ENCODE measurements at regions not wholly inside any gene's neighbourhood (a gene's known extent, or its start where the extent isn't known, plus 50 kb on each side); places are given as distances from the start of the nearest gene placed in this dataset.

- TF ChIP-seq BCL3 (CRISPR knock-in tag; IDR thresholded peaks at IDR 0.05) (no peak), RFX5 (IDR thresholded peaks at IDR 0.05; ENCODE audit: low read depth, low read length) (peak; percentile 98)
These were observed 87.8 kb downstream of the RAP2A start (continued) for GRCh38 chr13:97521726-97522125.

- Histone ChIP-seq H3K27ac (ENCODE audit: extremely low read length, insufficient read depth, low read length) (peak overlapping the region; percentile 64), H4K20me1 (ENCODE audit: insufficient read depth, low read length) (no peaks in the 10 kb centered on the region), H3K79me2 (ENCODE audit: insufficient read depth, low read length) (no peaks in the 10 kb centered on the region), H3K4me3 (replicated peaks in 1 of 3; ENCODE audit: insufficient read depth in 1 of 3, low read depth in 2 of 3, low read length in 3 of 3) (no peak overlapping the region), H3K36me3 (replicated peaks in 1 of 2; ENCODE audit: control insufficient read depth in 1 of 2, insufficient read depth in 2 of 2, low read length in 2 of 2) (no peaks in the 10 kb centered on the region), H3K4me1 (ENCODE audit: insufficient read depth, low read length) (peaks cover 33% of the 10 kb centered on the region), H3K27me3 (ENCODE audit: control insufficient read depth in 1 of 2, insufficient read depth in 2 of 2, low read length in 2 of 2) (no peaks in the 10 kb centered on the region), H3K4me2 (ENCODE audit: low read depth, low read length) (peak overlapping the region; percentile 54), H2AFZ (ENCODE audit: low read length) (no peak overlapping the region), H3K9ac (ENCODE audit: insufficient read depth, low read depth, low read length) (no peak overlapping the region), H3K9me3 (ENCODE audit: low read length) (no peaks in the 10 kb centered on the region)
- in situ Hi-C loops (cut with HindIII; ENCODE audit: extremely low pct_ligation_motif_present, low pct_unique_long_range_greater_than_20kb) = no loop called here
- ChIA-PET CTCF (ENCODE audit: low intra/inter-chr PET ratio, low total read pairs) (no interaction called here), POLR2A (no interaction called here)
- peak; percentile 100 for ATAC-seq
- BruUV-seq (replicated peaks) = no TSS peak
- FAIRE-seq = peak; percentile 53
- 2% methylated on average over 2 of the region's 2 CpGs for WGBS (ENCODE audit: low lambda C conversion rate)
- DNase-seq (ENCODE audit: low spot score) = peak; percentile 85
- intact Hi-C loops (cut with micrococcal nuclease; ENCODE audit: unreplicated experiment) = no loop called here
- TF ChIP-seq DMAP1 (CRISPR knock-in tag; IDR thresholded peaks at IDR 0.05) = no peak
- no peak for TF ChIP-seq TOE1 (CRISPR knock-in tag; IDR thresholded peaks at IDR 0.05)
- 0 out of 2 replicates have a peak, but pooled peaks have one; percentile 35 for TF ChIP-seq MEIS2 (CRISPR knock-in tag; IDR thresholded peaks at IDR 0.05)
- no peak for TF ChIP-seq MAFG (CRISPR knock-in tag; IDR thresholded peaks at IDR 0.05)
- no peak for TF ChIP-seq ZNF768 (CRISPR knock-in tag; IDR thresholded peaks at IDR 0.05)
- TF ChIP-seq ZFP41 (CRISPR knock-in tag; IDR thresholded peaks at IDR 0.05; ENCODE audit: borderline replicate concordance) = no peak
- TF ChIP-seq THAP11 (CRISPR knock-in tag; IDR thresholded peaks at IDR 0.05) = no peak
- TF ChIP-seq NR2F1 (CRISPR knock-in tag; IDR thresholded peaks at IDR 0.05) = 0 out of 4 replicates have a peak, but pooled peaks of 1 of the 2 experiments have one; percentile 10
- TF ChIP-seq MAZ (IDR thresholded peaks at IDR 0.05; ENCODE audit: borderline replicate concordance, low read depth, low read length) = no peak
- no peak for TF ChIP-seq MAZ (CRISPR knock-in tag; IDR thresholded peaks at IDR 0.05; ENCODE audit: low read depth)
- TF ChIP-seq PPARG (CRISPR knock-in tag; conservative IDR thresholded peaks at IDR 0.05) = no peak
- TF ChIP-seq ZNF800 (CRISPR knock-in tag; IDR thresholded peaks at IDR 0.05) = no peak
- TF ChIP-seq REST (IDR thresholded peaks at IDR 0.05; ENCODE audit: borderline replicate concordance in 1 of 2, low read depth in 1 of 2, low read length in 2 of 2) = 0 out of 4 replicates have a peak, but pooled peaks of 1 of the 2 experiments have one; percentile 18
- peak; percentile 69; the same call in 1 of the 2 replicates for TF ChIP-seq HOMEZ (CRISPR knock-in tag; IDR thresholded peaks at IDR 0.05; ENCODE audit: low read depth)
These were observed 88.3 kb downstream of the RAP2A start for GRCh38 chr13:97522243-97522642.
